ENCODE measurements at regions not wholly inside any gene's neighbourhood (a gene's known extent, or its start where the extent isn't known, plus 50 kb on each side); places are given as distances from the start of the nearest gene placed in this dataset.

DNA sequence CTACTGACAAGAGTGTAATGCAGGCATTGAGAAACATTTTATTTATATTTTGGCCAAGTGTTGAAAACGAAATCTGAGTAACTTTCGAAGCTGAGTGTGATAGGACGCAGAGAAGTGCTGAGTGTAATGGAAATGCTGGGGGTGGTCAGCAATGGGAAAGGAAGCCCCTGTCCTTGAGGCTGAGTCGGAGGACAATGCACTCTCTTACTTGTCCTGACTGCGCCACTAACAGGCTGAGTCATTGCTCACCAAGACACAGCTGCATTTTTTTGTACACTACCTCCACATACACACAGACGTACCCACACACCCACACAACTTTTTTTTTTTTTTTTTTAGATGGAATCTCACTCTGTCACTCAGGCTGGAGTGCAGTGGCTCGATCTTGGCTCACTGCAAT lies 637.7 kb downstream of the SLCO4C1 start:
- TF ChIP-seq, protein P1, sequence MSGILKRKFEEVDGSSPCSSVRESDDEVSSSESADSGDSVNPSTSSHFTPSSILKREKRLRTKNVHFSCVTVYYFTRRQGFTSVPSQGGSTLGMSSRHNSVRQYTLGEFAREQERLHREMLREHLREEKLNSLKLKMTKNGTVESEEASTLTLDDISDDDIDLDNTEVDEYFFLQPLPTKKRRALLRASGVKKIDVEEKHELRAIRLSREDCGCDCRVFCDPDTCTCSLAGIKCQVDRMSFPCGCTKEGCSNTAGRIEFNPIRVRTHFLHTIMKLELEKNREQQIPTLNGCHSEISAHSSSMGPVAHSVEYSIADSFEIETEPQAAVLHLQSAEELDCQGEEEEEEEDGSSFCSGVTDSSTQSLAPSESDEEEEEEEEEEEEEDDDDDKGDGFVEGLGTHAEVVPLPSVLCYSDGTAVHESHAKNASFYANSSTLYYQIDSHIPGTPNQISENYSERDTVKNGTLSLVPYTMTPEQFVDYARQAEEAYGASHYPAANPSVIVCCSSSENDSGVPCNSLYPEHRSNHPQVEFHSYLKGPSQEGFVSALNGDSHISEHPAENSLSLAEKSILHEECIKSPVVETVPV (CRISPR knock-in tag; IDR thresholded peaks at IDR 0.05): no peak
- no peak for TF ChIP-seq CSDC2 (CRISPR knock-in tag; IDR thresholded peaks at IDR 0.05)
- TF ChIP-seq ZNF8 (CRISPR knock-in tag; IDR thresholded peaks at IDR 0.05): no peak
- TF ChIP-seq PPARA (CRISPR knock-in tag; IDR thresholded peaks at IDR 0.05; ENCODE audit: borderline replicate concordance): no peak
- TF ChIP-seq ARNTL (CRISPR knock-in tag; IDR thresholded peaks at IDR 0.05; ENCODE audit: borderline replicate concordance, low read depth): no peak
- TF ChIP-seq ISL1 (CRISPR knock-in tag; IDR thresholded peaks at IDR 0.05): no peak
- no peak for TF ChIP-seq RARB (CRISPR knock-in tag; IDR thresholded peaks at IDR 0.05)
- no peak for TF ChIP-seq SNAI2 (CRISPR knock-in tag; IDR thresholded peaks at IDR 0.05)
- TF ChIP-seq ESRRG (CRISPR knock-in tag; IDR thresholded peaks at IDR 0.05): no peak
- TF ChIP-seq TOX (CRISPR knock-in tag; IDR thresholded peaks at IDR 0.05; ENCODE audit: borderline replicate concordance): no peak
- no peak for ATAC-seq

DNA sequence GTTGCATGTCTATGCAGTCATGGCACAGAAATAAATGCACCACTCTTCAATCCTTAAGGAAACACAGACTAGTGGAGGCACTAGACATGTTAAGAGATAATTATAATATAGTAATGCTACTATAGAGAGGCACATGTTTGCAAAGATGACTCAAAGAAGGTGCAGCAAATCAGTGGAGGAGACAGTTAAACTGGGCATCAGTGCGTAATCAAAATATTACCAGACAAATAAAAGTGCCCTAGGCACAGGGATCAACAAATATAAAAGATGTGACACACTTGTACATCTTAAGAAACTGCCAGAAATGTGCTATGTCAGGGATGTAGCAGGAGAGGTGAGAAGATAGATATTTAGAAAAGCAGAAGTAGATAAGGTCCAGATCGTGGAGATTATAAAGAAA lies 642.1 kb downstream of the SLCO4C1 start:
- TF ChIP-seq TOX (CRISPR knock-in tag; IDR thresholded peaks at IDR 0.05; ENCODE audit: borderline replicate concordance) (no peak), ZNF565 (CRISPR knock-in tag; conservative IDR thresholded peaks at IDR 0.05; ENCODE audit: low read depth) (no peak), OSR1 (CRISPR knock-in tag; IDR thresholded peaks at IDR 0.05) (no peak), TCF4 (CRISPR knock-in tag; IDR thresholded peaks at IDR 0.05; ENCODE audit: borderline replicate concordance) (no peak), ESRRG (CRISPR knock-in tag; IDR thresholded peaks at IDR 0.05) (no peak)
- ATAC-seq: no peak

DNA sequence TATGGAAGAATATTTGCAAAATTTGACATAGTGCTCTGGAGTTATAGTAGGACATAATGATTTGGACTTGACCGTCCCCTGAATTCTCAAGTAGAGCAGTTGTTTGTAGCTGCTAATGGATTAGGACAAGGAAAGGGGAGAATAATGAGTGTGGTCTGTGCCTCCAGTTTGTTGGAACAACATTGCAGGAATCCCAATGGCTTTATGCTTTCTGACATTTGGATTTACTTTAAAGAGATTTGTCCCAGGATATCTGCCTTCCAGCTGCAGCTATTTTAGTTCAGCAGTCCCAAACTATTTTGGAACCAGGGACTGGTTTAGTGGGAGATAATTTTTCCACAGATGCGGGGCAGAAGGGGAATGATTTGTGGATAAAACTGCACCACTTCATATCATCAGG lies 648.2 kb downstream of the SLCO4C1 start:
- ATAC-seq: no peak
- TF ChIP-seq, protein P1 (CRISPR knock-in tag; IDR thresholded peaks at IDR 0.05): no peak
- no peak for TF ChIP-seq ZNF70 (CRISPR knock-in tag; IDR thresholded peaks at IDR 0.05)
- TF ChIP-seq BACH2 (CRISPR knock-in tag; IDR thresholded peaks at IDR 0.05; ENCODE audit: borderline replicate concordance): no peak
- TF ChIP-seq ZFP3 (CRISPR knock-in tag; IDR thresholded peaks at IDR 0.05): no peak
- no peak for TF ChIP-seq GLIS3 (CRISPR knock-in tag; IDR thresholded peaks at IDR 0.05)
- TF ChIP-seq ZFP30 (CRISPR knock-in tag; IDR thresholded peaks at IDR 0.05): no peak
- no peak for TF ChIP-seq OSR1 (CRISPR knock-in tag; IDR thresholded peaks at IDR 0.05)
- TF ChIP-seq, protein P2, sequence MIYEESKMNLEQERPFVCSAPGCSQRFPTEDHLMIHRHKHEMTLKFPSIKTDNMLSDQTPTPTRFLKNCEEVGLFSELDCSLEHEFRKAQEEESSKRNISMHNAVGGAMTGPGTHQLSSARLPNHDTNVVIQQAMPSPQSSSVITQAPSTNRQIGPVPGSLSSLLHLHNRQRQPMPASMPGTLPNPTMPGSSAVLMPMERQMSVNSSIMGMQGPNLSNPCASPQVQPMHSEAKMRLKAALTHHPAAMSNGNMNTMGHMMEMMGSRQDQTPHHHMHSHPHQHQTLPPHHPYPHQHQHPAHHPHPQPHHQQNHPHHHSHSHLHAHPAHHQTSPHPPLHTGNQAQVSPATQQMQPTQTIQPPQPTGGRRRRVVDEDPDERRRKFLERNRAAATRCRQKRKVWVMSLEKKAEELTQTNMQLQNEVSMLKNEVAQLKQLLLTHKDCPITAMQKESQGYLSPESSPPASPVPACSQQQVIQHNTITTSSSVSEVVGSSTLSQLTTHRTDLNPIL (CRISPR knock-in tag; IDR thresholded peaks at IDR 0.05; ENCODE audit: low read depth): no peak
- no peak for TF ChIP-seq ESRRG (CRISPR knock-in tag; IDR thresholded peaks at IDR 0.05)
- no peak for TF ChIP-seq RARB (CRISPR knock-in tag; IDR thresholded peaks at IDR 0.05)
- no peak for TF ChIP-seq CSDC2 (CRISPR knock-in tag; IDR thresholded peaks at IDR 0.05)
- TF ChIP-seq TCF4 (CRISPR knock-in tag; IDR thresholded peaks at IDR 0.05; ENCODE audit: borderline replicate concordance): no peak
- TF ChIP-seq, protein P3, sequence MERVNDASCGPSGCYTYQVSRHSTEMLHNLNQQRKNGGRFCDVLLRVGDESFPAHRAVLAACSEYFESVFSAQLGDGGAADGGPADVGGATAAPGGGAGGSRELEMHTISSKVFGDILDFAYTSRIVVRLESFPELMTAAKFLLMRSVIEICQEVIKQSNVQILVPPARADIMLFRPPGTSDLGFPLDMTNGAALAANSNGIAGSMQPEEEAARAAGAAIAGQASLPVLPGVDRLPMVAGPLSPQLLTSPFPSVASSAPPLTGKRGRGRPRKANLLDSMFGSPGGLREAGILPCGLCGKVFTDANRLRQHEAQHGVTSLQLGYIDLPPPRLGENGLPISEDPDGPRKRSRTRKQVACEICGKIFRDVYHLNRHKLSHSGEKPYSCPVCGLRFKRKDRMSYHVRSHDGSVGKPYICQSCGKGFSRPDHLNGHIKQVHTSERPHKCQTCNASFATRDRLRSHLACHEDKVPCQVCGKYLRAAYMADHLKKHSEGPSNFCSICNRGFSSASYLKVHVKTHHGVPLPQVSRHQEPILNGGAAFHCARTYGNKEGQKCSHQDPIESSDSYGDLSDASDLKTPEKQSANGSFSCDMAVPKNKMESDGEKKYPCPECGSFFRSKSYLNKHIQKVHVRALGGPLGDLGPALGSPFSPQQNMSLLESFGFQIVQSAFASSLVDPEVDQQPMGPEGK (CRISPR knock-in tag; IDR thresholded peaks at IDR 0.05; ENCODE audit: borderline replicate concordance): no peak
- no peak for TF ChIP-seq ISL1 (CRISPR knock-in tag; IDR thresholded peaks at IDR 0.05)
- TF ChIP-seq ZNF8 (CRISPR knock-in tag; IDR thresholded peaks at IDR 0.05): no peak
- TF ChIP-seq TOX (CRISPR knock-in tag; IDR thresholded peaks at IDR 0.05; ENCODE audit: borderline replicate concordance): no peak
- TF ChIP-seq, protein P4, sequence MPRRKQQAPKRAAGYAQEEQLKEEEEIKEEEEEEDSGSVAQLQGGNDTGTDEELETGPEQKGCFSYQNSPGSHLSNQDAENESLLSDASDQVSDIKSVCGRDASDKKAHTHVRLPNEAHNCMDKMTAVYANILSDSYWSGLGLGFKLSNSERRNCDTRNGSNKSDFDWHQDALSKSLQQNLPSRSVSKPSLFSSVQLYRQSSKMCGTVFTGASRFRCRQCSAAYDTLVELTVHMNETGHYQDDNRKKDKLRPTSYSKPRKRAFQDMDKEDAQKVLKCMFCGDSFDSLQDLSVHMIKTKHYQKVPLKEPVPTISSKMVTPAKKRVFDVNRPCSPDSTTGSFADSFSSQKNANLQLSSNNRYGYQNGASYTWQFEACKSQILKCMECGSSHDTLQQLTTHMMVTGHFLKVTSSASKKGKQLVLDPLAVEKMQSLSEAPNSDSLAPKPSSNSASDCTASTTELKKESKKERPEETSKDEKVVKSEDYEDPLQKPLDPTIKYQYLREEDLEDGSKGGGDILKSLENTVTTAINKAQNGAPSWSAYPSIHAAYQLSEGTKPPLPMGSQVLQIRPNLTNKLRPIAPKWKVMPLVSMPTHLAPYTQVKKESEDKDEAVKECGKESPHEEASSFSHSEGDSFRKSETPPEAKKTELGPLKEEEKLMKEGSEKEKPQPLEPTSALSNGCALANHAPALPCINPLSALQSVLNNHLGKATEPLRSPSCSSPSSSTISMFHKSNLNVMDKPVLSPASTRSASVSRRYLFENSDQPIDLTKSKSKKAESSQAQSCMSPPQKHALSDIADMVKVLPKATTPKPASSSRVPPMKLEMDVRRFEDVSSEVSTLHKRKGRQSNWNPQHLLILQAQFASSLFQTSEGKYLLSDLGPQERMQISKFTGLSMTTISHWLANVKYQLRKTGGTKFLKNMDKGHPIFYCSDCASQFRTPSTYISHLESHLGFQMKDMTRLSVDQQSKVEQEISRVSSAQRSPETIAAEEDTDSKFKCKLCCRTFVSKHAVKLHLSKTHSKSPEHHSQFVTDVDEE (CRISPR knock-in tag; IDR thresholded peaks at IDR 0.05): no peak
- TF ChIP-seq ZC3H10 (CRISPR knock-in tag; IDR thresholded peaks at IDR 0.05): no peak
